COLO668 (cell line): ENCODE measurements at regions not wholly inside any gene's neighbourhood (a gene's known extent, or its start where the extent isn't known, plus 50 kb on each side); places are given as distances from the start of the nearest gene placed in this dataset.
A peak's percentile ranks its signal among the peaks of the same experiment; 100 is the strongest.

Source experiments
- DNase-seq: peaks from one replicate; lab custom pipeline; 2025; ENCODE audit not compliant: unreplicated experiment; lab: John Stamatoyannopoulos, UW

DNA sequence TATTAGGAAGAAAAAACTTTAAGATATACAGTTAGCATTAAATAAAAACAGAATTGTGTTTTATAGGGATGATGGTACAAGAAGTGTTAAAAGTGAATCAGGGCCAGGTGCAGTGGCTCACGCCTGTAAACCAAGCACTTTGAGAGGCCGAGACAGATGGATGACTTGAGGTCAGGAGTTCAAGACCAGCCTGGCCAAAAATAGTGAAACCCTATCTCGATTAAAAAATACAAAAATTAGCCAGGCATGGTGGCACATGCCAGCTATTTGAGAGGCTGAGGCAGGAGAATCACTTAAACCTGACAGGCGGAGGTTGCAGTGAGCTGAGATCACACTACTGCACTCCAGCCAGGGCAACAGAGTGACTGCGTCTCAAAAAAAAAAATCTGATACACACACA is 282.9 kb upstream of the ATP10B start:
- DNase-seq: no peak

GRCh38 chr5:161134083-161134482 is 282.1 kb upstream of the ATP10B start:
- DNase-seq: no peak

DNA sequence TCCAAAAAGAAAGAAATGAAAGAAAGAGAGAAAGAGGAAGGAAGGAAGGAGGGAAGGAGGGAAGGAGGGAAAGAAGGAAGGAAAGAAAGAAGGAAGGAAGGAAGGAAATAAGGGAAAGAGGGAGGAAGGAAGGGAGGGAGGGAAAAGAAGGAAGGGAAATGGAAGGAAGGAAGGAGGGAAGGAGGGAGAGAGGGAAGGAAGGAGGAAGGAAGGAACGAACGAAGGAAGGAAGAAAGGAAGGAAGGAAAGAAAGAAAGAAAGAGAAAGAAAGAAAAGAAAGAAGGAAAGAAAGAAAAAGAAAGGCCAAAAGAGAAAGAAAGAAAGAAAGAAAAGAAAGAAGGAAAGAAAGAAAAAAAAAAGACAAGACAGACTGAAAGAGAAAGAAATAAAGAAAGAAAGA is 263.9 kb upstream of the ATP10B start:
- DNase-seq: no peak

GRCh38 chr5:161112371-161112770 is 260.4 kb upstream of the ATP10B start:
- DNase-seq: no peak

- no peak for DNase-seq
Observed at GRCh38 chr5:161105525-161105924, 253.5 kb upstream of the ATP10B start.

DNA sequence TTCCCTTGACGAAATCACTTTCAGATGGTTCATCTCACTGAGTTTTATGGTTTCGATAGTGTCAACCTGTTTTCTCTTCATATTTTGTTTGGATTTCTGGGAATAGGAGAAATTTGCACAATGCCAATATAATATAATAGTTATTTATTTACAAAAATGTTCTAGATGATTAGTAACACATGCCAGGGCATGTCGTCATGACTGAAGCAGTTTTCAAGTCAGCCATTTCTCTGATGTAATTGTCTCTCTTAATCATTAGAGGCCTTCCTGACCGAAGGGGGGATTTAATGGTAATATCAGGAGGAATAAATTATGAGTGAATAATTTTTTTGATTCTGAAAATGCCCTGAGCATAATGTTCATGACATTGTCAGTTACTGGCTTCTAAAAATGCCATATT is 246.5 kb upstream of the ATP10B start:
- DNase-seq: no peak

DNA sequence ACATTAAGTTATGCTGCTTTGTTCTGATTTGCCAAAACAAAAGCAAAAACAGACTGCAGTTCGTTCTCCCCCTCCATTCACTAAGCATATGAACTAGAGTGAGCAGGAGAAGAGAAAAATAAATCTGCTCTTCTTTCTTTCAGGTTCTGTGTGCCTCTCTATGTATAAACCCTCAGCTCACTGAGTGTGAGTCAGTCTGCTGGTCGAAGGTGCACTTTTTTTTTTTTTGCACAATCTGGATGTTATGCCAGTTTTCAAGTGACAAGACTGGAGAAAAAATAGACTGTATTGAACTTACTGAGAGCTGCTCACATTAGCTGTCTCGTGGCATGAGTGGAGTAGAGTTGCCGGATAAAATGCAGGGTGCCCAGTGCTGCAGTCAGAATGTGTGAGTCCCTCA is 244.6 kb upstream of the ATP10B start:
- no peak for DNase-seq

- peak; percentile 4 for DNase-seq
Observed at GRCh38 chr5:161095953-161096352, 243.9 kb upstream of the ATP10B start.

DNA sequence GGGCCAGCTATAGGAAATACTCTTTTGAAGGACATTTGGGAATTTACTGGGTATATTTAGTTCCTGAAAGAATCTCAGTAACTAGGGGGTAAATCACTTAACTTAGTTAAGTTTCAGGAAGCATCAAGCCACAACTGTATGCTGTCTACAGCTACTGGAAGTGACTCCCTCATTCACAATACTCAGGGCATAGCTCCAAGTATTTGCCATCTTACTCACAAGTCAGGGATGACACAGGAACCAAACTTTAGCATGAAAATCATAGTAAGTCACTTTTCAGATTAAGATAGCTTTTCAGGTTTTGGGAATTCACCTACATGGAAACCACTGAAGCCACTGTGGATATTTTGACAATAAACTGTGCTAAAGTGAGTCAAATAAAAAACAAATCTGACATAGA is 242.4 kb upstream of the ATP10B start:
- no peak for DNase-seq

DNA sequence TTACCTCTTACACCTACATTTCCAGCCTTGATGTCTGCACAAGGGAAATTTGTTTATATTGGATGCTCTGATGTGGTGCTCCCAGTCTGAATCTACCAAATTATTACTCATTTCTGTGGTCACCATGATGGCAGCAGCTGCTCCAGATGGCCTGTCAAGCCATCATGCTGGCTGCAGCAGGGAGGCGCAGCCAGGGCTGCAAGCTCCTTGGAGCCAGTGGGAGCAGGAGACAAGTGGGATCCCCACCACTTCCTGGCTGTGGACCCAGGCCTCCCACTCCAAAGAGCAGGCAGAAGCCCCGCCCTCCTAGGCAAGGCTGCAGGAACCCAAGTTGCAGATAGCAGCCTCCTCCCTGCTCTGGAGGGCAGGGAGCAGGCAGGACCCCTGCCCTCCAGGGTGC is 241.1 kb upstream of the ATP10B start:
- DNase-seq: no peak

GRCh38 chr5:161089569-161089968 is 237.6 kb upstream of the ATP10B start:
- no peak for DNase-seq

GRCh38 chr5:161086461-161086860 is 234.4 kb upstream of the ATP10B start:
- no peak for DNase-seq

DNA sequence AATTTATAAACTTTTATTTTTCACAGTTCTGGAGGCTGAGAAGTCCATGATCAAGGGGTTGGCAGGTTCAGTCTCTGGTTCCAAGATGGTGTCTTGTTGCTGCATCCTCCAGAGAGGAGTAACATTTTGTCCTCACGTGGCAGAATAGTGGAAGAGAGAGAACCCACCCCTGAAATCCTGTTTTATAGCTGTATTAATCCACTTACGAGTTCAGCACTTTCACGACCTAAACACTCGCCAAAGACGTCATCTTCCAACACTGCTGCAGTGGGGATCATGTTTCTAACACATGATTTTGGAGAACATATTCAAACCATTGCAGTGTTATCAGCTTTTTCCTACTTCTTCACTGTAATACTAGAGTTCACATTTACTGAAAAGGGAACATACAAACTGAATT is 233.0 kb upstream of the ATP10B start:
- DNase-seq: no peak

GRCh38 chr5:161084115-161084514 is 232.1 kb upstream of the ATP10B start:
- no peak for DNase-seq

- no peak for DNase-seq
Observed at GRCh38 chr5:161078793-161079192, 226.8 kb upstream of the ATP10B start.

DNA sequence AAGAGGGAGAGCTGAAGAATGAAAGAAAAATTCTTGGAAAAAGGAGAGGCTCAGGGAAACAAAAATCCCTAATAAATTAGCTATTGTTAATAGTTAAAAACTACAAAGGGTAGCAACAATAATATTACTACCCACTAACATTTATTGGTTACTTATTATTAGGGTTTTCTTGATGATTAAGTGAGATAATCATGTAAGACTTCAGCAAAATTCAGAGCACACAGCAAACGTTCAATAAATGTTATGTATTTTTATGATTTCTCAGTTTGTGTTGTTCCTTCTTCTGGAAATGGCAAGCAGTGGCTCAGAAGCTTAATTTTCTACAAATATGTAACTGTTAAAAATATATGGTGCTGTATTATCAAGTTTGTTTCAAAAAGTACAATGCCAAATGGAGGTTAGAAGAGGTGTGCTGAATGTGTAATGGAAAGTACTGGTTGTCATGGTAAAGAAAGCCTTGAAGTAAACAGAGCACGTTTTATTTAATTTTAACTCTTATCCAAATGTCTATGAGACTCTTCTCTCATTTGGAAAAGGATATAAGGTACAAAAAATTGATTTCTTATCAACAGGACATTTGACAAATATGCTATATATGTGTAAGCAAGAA is 226.0 kb upstream of the ATP10B start:
- DNase-seq: no peak

- DNase-seq: no peak
Observed at GRCh38 chr5:161077496-161077895, 225.5 kb upstream of the ATP10B start.

DNA sequence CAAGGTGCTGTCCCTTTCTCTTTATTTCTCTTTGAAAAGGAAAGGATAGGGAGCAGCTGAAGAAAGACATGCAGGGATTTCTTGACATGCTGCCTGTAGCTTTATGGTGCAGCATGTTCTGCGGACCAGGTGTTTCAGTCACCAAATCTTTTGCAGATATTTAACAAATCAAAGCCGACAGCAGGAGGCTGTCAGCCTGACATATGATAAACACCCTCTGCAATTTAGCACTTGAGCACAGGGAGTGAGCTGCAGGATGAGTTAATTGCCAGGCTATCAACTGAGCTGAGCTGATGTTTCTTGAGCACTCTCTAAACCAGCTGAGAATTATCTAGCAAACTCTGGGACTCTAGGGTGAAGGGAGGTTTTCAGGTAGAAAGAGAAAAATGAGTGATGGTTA is 212.8 kb upstream of the ATP10B start:
- DNase-seq: no peak

DNA sequence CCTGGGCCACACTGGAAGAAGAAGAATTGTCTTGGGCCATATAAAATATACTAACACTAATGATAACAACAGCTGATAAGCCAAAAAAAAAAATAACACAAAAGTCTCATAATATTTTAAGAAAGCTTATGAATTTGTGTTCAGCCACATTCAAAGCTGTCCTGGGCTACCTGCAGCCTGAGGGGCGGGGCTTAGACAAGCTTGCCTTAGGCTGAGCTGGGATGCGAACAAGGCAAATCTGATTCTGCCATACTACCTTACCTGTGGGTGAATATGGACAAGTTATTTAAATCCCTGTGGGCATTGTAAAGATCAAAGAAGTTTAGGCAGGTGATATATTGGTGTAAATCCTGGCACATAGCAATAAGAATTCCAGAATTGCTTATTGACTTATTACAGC is 212.3 kb upstream of the ATP10B start:
- DNase-seq: no peak

DNA sequence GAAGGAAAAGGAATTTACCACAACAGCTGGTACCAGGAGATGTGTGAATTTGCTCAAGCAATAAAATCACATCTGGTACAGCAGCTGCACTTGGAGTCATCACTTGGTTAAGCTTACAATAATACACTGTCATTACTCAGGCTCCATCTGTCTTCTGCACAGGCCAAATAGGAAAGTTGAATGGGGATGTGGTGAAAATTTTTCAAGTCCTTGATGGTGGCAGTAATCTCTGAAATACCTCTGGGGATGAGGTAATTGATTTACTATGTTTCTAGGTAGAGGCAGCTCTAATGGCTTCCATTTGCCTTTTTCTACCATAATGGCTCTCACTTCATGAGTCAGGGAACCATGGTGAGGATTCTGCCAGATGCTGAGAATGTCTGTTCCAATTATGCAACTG is 206.8 kb upstream of the ATP10B start:
- DNase-seq: no peak

DNA sequence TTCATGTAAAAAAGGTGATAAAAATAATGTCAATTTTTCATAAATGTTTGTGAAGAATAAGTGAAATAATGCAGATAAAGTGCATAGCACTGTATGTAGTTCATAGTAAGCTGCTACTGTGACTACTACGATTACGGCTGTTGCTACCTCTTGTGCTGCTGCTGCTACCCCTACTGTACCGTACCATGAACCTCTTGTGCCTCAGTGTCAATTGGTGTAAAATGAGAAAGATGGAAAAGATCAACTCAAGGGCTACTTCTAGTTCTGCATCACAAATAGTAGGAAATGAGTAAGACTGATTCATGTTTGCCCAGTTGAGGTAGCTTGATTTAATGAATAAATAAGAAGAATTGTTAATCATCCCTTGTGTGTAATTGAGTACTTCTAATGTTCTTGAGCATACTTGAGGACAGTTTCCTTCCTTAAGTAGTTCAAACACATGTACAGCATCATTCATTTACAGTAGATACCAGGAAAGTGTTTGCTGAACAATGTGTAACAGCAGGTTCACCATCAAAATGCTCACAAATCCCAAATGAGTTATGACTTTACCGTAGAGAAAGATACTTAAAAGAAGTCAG is 200.0 kb upstream of the ATP10B start:
- DNase-seq: no peak

DNA sequence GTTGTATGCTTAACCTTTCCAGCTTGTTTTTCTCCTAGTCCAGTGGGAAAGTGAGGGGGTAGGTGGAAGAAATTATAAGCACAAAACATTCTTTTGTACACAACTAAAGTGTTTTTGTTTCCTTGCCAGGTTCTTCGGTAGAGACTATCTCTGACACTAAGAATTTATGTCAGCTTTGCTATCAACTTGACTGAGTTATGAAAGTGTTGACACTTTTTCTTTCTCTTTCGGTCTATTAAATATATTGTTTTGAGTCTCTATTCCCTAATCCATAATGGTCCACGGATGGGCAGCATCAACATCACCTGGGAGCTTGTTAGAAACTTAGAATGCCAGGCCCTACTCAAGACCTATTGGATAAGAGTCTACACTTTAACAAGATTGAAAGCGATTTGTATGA is 195.0 kb upstream of the ATP10B start:
- no peak for DNase-seq

DNA sequence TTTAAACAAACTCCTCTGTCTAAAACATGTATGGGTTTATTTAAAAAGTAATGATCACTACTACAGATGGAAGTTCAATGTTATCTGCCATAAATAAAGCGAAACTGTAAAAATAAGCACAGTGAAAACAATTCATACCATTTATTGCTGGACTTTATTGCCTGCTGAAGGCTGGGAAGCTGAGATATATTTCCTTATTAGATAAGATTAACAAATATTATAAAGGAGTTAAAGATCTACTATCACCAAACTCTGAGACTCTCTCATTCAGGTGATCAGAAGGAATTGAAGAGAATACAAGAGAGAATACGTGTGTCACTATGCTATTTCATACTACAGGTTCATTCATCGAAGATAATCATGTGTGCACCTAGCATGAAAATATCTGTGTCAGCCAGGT is 190.9 kb upstream of the ATP10B start:
- no peak for DNase-seq
